ENCODE measurements at regions not wholly inside any gene's neighbourhood (a gene's known extent, or its start where the extent isn't known, plus 50 kb on each side); places are given as distances from the start of the nearest gene placed in this dataset.

DNA sequence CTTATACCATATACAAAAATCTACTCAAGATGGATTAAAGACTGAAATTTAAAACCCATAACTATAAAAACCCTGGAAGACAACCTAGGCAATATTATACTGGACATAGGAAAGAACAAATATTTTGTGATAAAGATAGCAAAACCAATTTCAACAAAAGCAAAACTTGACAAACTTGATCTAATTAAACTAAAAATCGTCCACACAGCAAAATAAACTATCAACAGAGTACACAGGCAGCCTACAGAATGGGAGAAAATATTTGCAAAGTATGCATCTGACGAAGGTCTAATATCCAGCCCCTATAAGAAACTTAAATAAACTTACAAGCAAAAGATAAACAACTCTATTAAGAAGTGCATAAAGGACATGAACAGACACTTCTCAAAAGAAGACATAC is 240.1 kb downstream of the HGF start:
- DNase-seq (ENCODE audit: low spot score) = no peak

DNA sequence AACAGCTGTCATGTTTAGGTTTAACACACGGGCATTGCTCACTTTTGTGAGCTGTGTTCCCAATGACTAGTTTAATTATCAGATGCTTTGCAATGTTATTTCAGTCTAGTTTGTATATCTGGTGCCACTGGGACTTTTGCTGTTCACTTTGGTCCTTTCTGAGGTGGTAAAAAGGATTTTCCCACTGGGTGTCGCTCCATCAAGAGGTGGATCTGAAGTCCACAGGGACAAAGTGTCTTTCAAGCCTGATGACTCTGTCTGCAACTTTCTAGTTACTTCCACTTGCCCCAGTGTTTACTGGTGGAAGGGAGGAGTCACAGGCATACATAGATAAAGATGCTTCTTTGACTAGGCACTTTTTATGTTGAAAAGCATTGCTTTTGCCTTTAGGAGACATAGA is 242.2 kb downstream of the HGF start:
- no peak for DNase-seq (ENCODE audit: low spot score)

DNA sequence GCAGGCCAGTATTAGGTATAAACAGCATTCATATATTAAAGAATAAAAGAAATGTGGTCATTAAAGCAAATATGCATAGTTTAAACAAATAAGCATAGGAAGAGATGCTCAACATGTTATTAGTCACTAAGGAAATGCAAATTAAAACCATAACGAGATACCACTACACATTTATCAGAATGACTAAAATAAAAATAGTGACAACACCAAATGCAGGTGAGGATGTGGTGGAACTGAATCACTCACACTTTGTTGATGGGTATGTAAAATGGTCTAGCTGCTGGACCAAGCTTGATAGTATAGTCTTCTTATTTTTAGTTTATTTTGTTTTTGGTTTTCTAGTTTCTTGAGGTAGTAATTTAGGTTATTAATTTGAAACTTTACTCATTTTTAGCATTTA is 242.9 kb downstream of the HGF start:
- DNase-seq (ENCODE audit: low spot score) = no peak

DNA sequence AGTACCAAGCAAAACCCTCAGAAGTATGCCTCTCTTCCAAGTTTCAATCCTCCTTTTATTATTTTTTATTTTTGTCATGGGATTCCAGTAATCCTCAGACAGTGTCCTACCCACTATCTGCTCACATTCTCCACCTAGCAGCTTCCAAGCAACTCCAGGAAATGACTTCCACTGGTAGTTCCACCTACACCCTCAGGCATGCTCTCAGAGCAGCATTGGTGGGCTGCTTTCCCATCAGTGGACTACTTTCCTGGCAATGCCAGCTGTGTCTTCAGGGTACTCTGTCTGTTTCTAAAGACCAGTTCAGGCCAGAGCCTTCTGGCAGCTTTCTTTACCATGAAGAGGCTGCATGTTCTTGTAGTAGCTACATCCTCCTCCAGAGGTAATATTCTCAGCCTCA is 244.0 kb downstream of the HGF start:
- DNase-seq (ENCODE audit: low spot score) = no peak

DNA sequence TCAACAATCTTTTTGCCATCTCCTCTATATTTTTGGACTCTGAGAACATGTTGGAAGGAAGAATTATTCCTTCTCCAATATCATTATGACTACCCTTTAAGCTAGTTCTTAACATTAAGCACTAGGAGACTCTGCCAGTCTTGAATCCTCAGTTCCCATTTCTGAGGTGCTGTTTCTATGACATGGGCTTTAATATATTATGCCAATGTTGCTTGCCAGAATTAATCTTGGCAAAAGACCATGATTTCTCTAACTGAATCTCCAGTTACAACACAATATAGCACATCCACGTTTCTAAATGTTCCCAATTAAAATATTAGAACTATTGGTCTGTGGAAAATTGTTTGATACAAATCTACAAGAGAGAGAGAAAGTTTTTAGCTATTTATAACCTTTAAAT is 250.0 kb downstream of the HGF start:
- no peak for DNase-seq (ENCODE audit: low spot score)

DNA sequence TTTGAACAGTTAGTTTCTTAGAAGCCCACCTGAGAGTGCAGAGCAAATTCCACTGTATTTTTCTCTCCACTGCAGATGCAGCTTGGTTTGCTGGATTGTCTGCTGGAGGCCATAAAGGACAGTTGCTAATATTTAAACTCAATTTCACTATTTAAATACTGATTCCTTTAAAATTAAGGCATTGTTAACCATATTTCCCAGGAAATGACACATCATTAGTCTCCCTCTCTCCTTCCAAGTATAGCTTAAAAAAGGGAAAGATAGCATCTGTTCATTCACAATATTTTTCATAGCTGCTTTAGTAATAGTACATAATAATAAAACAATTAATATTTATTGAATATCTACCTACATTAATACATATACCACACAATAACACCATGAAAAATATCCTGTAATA is 252.9 kb downstream of the HGF start:
- DNase-seq (ENCODE audit: low spot score) = no peak

DNA sequence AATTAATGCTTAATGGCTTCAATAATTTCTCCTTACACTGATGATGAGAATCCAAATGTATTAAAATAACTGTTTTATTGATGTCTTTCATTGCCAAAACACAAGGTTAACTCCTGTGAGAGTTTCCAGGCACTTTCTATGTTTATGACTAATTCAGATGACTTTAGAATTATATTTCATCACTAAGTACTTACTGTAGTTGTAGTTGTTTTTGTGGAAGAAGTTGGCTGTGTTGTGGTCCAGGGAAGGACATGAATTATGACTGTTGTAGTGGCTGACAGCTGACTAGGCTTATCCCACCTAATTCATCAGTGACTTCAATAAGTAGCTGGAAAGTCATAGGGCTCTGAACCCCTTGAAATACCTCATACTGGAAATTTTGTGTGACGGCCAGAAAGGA is 254.8 kb downstream of the HGF start:
- DNase-seq (ENCODE audit: low spot score) = no peak

DNA sequence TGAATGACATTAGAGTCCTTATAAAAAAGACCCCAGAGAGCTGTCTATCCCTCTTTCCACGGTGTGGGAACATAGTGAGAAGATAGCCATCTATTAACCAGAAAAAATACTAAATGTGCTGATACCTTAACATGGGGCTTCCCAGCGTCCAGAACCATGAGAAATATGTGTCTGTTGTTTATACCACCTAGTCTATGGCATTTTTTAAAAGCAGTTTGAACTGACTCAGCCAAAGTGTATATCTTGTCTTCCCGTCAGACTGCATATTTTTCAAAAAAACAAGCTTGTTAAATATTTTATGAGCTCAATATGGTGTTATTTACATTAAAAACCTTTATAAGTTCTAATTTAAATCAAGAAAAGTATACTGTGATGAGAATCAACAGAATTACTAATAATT is 255.3 kb downstream of the HGF start:
- no peak for DNase-seq (ENCODE audit: low spot score)

DNA sequence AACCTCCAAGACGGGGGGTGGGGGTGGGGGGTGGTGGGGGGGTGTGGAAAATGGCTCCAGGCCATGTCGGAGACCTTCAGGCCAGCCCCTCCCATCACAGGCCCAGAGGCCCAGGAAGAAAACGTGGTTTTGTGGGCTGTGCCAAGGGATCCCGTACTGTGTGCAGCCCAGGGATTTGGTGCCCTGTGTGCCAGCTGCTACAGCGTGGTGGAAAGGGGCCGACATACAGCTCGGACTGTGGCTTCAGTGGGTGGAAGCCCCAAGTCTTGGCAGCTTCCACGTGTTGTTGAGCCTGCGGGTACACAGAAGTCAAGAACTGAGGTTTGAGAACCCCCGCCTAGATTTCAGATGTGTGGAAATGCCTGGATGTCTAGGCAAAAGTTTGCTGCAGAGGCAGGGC is 259.7 kb downstream of the HGF start:
- no peak for DNase-seq (ENCODE audit: low spot score)

DNA sequence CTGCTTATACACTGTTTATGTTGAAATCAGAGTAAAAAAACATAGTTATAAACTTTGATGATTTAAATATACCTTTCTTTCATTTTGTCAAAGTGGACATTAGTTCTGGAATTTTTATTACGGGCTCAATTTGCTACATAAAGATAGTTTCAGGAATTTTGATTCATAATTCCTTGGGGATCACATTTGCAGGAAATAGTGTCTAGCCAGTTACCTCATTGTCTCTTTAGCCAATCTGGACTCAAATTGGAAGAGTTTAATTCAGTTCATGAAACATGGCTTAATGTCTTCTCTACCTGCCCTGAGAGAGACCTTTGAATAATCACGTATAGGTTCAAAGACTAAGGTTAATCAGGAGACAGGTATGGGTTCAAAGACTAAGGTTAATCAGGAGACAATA is 262.6 kb downstream of the HGF start:
- DNase-seq (ENCODE audit: low spot score) = no peak

DNA sequence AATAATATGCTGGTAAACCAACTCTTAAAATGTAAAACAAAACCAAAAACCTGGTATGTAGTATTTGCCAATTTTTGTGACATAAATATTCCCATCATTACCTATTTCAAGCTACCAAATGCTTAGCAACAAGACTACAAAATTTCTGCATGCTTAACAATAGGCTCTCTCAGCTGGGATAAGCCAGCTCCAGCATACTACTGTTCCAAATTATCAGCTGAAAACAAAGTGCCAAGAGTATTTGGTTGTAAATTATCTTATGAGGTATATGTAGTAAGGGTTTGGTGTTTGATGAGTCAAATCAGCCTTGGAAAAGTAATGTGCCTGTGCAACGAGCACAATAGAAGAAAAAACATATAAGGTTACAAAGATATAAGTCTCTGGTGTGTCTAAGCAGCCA is 263.2 kb downstream of the HGF start:
- DNase-seq (ENCODE audit: low spot score) = no peak

DNA sequence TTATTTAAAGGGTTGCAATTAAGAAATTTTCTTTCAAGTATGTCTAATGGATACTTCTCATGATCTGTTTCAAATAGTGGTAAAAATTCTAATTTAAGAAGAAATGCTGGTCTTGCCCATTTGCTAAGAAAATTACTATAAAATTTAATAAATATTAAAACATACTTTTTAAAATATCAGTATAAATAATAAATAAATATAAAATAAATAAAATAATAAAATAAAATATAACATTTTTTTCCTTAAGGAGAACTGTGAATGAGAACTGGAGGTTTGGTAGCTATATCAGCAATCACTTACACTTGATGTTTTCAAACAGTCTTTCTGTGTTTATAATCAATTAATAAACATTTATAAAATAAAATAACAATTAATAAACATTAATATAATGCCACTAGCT is 266.1 kb downstream of the HGF start:
- DNase-seq (ENCODE audit: low spot score) = no peak

DNA sequence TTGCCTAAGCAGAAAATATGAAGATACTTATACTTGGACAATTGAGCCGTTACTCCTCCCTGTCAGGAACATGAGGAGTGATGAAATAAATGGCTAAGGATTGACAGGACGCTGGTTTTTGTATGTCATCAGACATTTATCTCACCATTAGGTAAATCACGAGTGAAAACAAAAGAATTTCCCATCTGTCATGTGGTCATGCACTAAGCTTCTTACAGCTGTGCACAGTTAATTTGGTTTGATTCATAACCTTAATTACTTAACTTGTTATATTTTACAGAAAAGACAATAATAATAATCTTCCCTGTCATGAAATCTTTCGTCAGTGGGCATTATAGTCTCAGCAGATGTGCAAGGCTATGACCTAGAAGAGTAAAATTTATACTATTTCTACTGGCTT is 266.5 kb downstream of the HGF start:
- DNase-seq (ENCODE audit: low spot score) = no peak

DNA sequence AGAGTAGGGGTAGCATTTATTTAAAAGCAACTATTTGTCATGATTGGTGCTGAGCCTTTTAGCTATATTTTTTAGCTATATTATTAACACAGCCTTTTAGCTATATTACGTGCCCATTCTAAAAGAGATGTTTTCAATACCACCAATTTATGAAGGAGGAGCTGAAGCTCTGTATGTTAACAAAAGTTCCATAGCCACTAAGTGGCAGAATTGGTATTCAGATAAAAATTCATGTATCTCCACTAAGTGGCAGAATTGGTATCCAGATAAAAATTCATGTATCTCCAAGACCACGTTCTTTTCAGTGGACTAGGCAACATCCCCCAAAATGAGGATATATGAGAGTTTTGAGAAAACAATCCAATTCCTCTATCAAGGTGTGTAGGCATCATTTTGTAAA is 268.6 kb downstream of the HGF start:
- DNase-seq (ENCODE audit: low spot score) = peak; percentile 16

DNA sequence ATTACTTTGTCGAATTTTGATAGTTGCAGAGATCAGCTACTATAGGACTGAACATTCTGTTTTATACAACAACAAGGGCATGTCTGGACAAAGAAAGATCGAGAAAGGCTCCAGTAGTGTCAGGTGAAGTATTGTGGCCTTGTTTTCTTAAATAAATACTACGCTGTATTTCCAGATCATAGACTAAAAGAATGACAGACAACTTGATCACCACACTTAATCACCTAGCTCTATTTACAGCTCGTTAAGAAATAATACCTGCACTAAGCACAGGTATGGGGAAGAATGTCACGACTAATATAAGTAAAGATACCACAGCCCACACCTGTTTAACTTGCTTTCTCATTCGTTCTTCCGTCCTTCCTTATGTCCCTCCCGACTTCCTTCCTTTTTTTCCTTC is 269.2 kb downstream of the HGF start:
- no peak for DNase-seq (ENCODE audit: low spot score)

DNA sequence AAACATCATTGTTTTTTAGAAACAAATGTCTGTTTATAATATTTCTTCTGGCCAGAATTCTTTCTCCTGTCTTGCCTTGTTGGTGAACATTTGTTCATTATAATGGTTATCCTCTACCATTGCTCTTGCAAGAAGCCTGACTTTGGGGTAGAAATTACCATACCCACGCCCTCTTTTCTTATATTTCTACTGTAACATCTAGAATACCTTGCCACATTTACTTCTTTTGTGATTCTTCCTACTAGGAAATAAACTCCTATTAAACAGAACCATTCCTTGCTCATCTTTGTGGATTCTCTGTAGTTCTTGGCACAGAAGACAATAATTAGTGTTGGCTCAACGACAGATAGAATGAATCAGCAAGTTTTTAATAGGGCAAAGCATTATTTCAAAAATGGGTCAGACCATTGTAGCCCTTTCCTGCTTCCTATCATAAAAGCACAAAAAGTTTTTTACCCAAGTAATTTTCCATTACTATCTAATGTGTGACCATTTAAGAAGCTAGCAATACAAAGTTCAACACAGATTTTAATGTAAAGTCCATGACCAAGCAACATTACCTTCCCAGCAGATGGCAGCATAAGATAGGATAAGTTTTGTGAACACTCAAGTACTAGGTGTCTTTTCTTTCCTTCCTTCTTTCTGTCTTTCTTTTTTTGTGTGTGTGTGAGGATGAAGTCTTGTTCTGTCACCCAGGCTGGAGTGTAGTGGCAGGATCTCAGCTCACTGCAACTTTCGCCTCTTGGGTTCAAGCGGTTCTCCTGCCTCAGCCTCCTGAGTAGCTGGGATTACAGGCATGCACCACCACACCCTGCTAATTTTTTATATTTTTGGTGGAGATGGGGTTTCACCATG is 270.4 kb downstream of the HGF start:
- peak; percentile 79 for DNase-seq (ENCODE audit: low spot score)

DNA sequence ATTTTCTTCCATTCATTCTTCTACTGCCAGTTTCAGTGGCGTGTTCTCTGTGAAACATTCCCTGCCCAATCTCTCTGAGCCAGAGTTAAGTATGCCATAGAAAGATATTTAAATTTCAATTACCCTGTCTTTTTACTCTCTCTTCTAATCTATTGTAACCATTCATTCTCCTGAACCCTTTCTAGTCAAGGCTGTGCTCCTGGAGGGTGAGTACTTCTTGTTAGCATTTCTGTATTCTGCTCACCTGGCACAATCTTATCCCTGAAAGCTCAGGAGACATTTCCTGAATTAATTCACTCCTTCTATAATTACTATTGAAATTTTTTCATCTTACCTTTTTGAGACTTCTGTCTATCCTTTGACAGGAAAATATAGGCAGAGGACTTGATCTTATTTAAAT is 271.7 kb downstream of the HGF start:
- no peak for DNase-seq (ENCODE audit: low spot score)

DNA sequence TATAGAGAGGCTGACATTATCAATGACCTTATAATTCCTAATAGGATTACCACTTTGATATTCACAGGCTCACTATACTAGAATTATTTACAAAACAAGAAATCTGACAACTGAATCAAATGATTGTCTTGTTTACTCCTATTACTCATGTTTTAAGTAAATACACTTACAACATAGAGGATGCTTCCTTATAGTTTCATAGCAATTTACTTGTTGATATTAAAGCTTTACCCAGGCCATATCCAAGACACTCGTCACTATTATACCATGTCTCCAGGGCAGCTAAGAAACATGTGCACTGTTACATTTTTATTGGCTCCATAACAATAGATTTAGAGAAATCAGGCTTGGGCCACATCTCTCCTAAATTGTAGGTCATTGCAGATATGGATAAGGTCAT is 276.9 kb downstream of the HGF start:
- no peak for DNase-seq (ENCODE audit: low spot score)

DNA sequence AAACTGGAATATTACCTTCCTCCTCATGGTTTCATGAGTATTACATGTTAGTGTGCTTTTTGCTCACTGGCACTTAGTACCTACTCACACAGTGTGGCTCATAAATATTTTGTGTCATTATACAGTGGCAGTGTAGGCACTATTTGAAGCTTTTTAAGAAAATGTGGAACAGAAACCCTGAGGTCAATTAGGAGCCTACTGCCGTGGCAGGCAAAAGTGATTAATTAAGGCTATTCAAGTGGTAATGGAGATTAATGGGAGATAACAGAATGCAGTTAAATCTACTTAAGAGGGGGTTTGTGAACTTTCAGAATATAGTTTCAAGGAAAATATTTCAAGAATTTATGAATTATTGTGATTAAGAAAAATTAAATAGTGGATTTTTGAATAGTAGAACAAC is 277.6 kb downstream of the HGF start:
- no peak for DNase-seq (ENCODE audit: low spot score)

DNA sequence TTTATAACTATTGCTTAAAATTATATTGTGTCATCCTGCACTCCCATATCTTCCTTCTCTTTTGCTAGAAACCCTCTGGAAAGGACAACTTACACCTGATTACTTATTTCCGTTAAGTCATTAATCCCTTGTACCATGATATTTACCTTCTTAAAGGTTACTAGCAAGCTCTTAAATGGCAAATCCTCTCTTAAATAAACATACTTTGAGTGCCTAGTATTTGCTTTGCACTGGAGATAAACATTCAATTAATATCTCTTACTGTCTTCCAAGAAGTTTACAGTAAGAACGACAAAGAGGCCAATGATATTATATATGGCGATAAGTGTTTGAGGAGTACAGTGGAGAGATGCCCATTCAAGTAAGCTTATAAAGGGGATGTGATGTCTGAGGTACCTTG is 278.3 kb downstream of the HGF start:
- no peak for DNase-seq (ENCODE audit: low spot score)

DNA sequence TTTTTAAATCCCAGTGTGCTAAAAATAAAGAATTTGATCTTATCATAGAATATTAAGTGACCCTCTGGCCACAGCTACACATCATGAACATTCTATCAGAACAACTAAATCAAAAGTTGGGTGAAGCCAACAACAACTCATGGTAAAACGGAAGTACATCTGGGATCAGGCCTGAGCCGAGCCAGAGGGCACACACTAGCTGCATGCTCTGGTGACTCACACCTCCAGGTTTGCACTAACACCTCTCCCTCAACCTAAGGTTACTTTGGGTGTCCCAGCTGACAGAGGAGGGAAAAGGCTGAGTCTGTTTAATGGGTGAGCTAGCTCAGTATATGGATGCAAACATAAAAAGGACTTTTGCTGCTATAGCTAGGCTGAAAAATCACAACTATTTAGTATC is 281.6 kb downstream of the HGF start:
- DNase-seq (ENCODE audit: low spot score) = no peak

DNA sequence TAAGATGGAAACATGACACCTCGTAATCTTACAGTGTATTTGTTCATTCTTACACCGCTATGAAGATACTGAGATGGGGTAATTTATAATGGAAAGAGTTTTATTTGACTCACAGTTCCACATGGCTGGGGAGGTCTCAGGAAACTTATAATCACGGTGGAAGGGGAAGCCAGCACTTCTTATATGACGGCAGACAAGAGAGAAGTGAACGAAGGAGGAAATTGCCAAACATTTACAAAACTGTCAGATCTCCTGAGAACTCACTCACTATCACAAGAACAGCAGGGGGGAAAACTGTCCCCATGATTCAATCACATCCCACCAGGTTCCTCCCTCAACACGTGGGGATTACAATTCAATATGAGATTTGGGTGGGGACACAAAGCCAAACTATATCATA is 282.3 kb downstream of the HGF start:
- no peak for DNase-seq (ENCODE audit: low spot score)

DNA sequence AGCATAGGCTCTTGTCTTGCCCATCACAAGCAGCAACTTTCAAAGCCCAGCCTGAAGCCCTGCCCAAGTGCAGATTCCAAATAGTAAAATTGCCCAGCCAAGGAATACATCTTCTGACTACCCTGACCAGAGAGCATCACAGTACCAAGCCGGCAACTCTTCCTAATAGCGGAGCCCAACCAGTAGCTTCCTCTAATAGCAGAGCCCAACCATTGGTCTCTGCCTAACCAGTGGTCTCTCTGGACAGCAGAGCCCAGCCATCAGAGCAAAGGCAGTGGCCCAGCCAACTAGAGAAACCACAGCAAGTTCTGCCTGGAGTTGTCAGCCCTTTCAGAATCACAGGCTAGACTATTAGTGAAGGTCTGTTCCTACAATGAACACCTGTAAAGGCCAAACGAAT is 285.6 kb downstream of the HGF start:
- peak; percentile 39 for DNase-seq (ENCODE audit: low spot score)

DNA sequence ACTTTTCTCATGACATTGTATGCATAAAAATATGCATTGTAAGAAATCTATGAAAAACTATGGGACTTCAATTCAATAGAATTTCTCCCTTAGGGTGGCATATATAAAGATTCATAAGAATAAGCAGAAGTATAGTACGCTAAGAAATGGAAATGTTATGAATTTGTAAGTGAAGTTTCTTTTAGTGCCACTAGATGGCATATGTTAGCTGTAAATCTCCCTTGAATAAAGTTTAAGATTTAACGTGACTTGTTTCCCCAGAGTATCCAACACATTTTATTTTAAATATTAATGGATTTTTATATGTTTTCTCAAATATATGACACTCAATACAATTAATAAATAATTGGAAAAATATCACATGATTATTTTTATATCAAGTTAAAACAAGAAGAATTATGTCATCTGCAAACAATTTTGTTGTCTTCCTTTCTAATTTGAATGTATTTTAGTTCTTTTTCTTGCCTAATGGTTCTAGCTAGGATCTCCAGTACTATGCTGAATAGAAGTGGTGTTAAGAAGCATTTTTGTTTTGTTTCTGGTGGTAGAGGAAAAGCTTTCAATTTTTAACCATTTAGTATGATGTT is 287.2 kb downstream of the HGF start:
- DNase-seq (ENCODE audit: low spot score) = peak; percentile 30
